CD14-positive monocyte (primary cell): ENCODE measurements at regions not wholly inside any gene's neighbourhood (a gene's known extent, or its start where the extent isn't known, plus 50 kb on each side); places are given as distances from the start of the nearest gene placed in this dataset.

Experiments used
- DNase-seq, 3 donors: peaks; one replicate each; pipeline ENCODE4 v3.0.0-alpha.2; 2011 to 2022
- H2AFZ ChIP-seq: 2 replicates; pipeline ENCODE4 v1.6.0; 2012; ENCODE audit warnings: mild to moderate bottlenecking, low read depth, low read length, inconsistent platforms; ENCODE audit not compliant: insufficient read depth, poor library complexity, severe bottlenecking
- H3K27ac ChIP-seq, 2 donors: 1 replicate in 1 of 2; 2 replicates in 1 of 2; pipeline ENCODE4 v1.5.1; 2012 to 2013; ENCODE audit warnings: low read length in 2 of 2, control low read depth in 1 of 2, inconsistent platforms in 1 of 2, low read depth in 1 of 2, mild to moderate bottlenecking in 1 of 2
- H3K27me3 ChIP-seq, 2 donors: one replicate each; pipeline versions ENCODE4 v1.6.0 to v1.6.1; 2011 to 2013; ENCODE audit warnings: low read length in 2 of 2; ENCODE audit not compliant: control insufficient read depth in 2 of 2, insufficient read depth in 2 of 2
- H3K36me3 ChIP-seq, 2 donors: replicated peaks in 1 of 2; 1 replicate in 1 of 2; 2 replicates in 1 of 2; pipeline versions ENCODE4 v1.5.1 to v1.6.1; 2012 to 2013; ENCODE audit warnings: low read length in 2 of 2, control low read depth in 1 of 2, inconsistent platforms in 1 of 2, mild to moderate bottlenecking in 1 of 2; ENCODE audit not compliant: insufficient read depth in 2 of 2, control insufficient read depth in 1 of 2
- H3K4me1 ChIP-seq, 2 donors: 1 replicate in 1 of 2; 2 replicates in 1 of 2; pipeline versions ENCODE4 v1.5.1 to v1.6.1; 2012 to 2013; ENCODE audit warnings: low read length in 2 of 2, control low read depth in 1 of 2, inconsistent platforms in 1 of 2, mild to moderate bottlenecking in 1 of 2, moderate library complexity in 1 of 2; ENCODE audit not compliant: insufficient read depth in 2 of 2, control insufficient read depth in 1 of 2
- H3K4me2 ChIP-seq: replicated peaks from 2 replicates; pipeline ENCODE3; 2012; ENCODE audit warnings: low read length, moderate library complexity, mild to moderate bottlenecking; ENCODE audit not compliant: poor library complexity, severe bottlenecking; ENCODE audit errors: extremely low read depth
- H3K4me3 ChIP-seq, 3 experiments: fragments of 200-600 bp in 1 of 3; sonication (generic) in 1 of 3; replicated peaks in 1 of 3; 1 replicate in 2 of 3; 2 replicates in 1 of 3; pipeline ENCODE4 v1.5.1; 2011 to 2013; ENCODE audit warnings: low read length in 3 of 3, mild to moderate bottlenecking in 3 of 3, control low read depth in 2 of 3, low read depth in 2 of 3, inconsistent platforms in 1 of 3, moderate library complexity in 1 of 3
- H3K79me2 ChIP-seq: 2 replicates; pipeline ENCODE4 v1.6.0; 2012; ENCODE audit warnings: mild to moderate bottlenecking, control low read depth, inconsistent platforms, low read length, moderate library complexity; ENCODE audit not compliant: insufficient read depth
- H3K9ac ChIP-seq: 2 replicates; pipeline ENCODE4 v1.6.0; 2017; ENCODE audit warnings: low read length, mild to moderate bottlenecking; ENCODE audit not compliant: insufficient read depth, poor library complexity, severe bottlenecking
- H3K9me3 ChIP-seq, 2 donors: replicated peaks in 1 of 2; 1 replicate in 1 of 2; 2 replicates in 1 of 2; pipeline versions ENCODE4 v1.5.1 to v1.6.1; 2012 to 2013; ENCODE audit warnings: low read length in 2 of 2, control low read depth in 1 of 2; ENCODE audit not compliant: control insufficient read depth in 1 of 2, insufficient read depth in 1 of 2
- H4K20me1 ChIP-seq: 2 replicates; pipeline ENCODE4 v1.6.0; 2012; ENCODE audit warnings: mild to moderate bottlenecking, low read length, control low read depth, moderate library complexity; ENCODE audit not compliant: insufficient read depth
- H3K27ac Mint-ChIP-seq, 7 donors: one replicate each; pipeline ENCODE4 v1.8.0; 2020; ENCODE audit warnings: mild to moderate bottlenecking in 7 of 7, mixed read lengths in 7 of 7, moderate library complexity in 6 of 7, inconsistent platforms in 2 of 7
- H3K27me3 Mint-ChIP-seq, 3 donors: one replicate each; pipeline ENCODE4 v1.8.0; 2021 to 2022; ENCODE audit warnings: low read depth in 3 of 3, mild to moderate bottlenecking in 3 of 3, mixed read lengths in 3 of 3, moderate library complexity in 3 of 3, inconsistent platforms in 1 of 3
- H3K36me3 Mint-ChIP-seq, 2 donors: one replicate each; pipeline ENCODE4 v1.8.0; 2020; ENCODE audit warnings: mixed read lengths in 2 of 2, inconsistent platforms in 1 of 2, mild to moderate bottlenecking in 1 of 2
- H3K4me1 Mint-ChIP-seq: one replicate; pipeline ENCODE4 v1.8.0; 2020; ENCODE audit warnings: mild to moderate bottlenecking, mixed read lengths
- H3K4me3 Mint-ChIP-seq, 2 donors: one replicate each; pipeline ENCODE4 v1.8.0; 2020; ENCODE audit warnings: mild to moderate bottlenecking in 2 of 2, mixed read lengths in 2 of 2, moderate library complexity in 1 of 2
- H3K9me3 Mint-ChIP-seq, 7 donors: one replicate each; pipeline ENCODE4 v1.8.0; 2020 to 2022; ENCODE audit warnings: mixed read lengths in 7 of 7, mild to moderate bottlenecking in 6 of 7, moderate library complexity in 6 of 7, inconsistent platforms in 2 of 7
- WGBS: methylation state at CpG from one replicate; pipeline ENCODE4 v1.1.5; 2013; ENCODE audit warnings: missing lambda C conversion rate; ENCODE audit not compliant: insufficient coverage; 5-methylcytosine and 5-hydroxymethylcytosine counted together
- intact Hi-C, 2 donors: fragments of 100-400 bp; cut with micrococcal nuclease; formaldehyde crosslinking; loops; one replicate each; pipeline versions ENCODE4 v1.15.0 to v1.15.1; 2023
- TF ChIP-seq, protein P1 (sequence below): fragments of 200-600 bp; IDR thresholded peaks from one replicate; pipeline ENCODE4 v1.8.0; 2022; ENCODE audit warnings: antibody characterized with exemption, mild to moderate bottlenecking

GRCh38 chr22:48624401-48624800 lies 1203.3 kb downstream of the BRD1 start:
- DNase-seq: no peak
- Histone ChIP-seq H3K4me2 (no peak overlapping the region), H3K79me2 (no peaks in the 10 kb centered on the region), H3K4me3 (no peak overlapping the region), H3K27ac (no peak overlapping the region), H3K27me3 (no peaks in the 10 kb centered on the region), H3K36me3 (no peaks in the 10 kb centered on the region), H3K9ac (no peak overlapping the region), H2AFZ (no peak overlapping the region), H3K4me1 (no peaks in the 10 kb centered on the region), H4K20me1 (no peaks in the 10 kb centered on the region), H3K9me3 (no peaks in the 10 kb centered on the region)
- H3K27ac Mint-ChIP-seq: no peak overlapping the region
- intact Hi-C loops: no loop called here
- peaks cover 0 to 3% (median 2%) of the 10 kb centered on the region in 7 donors for H3K9me3 Mint-ChIP-seq
- H3K4me1 Mint-ChIP-seq: no peaks in the 10 kb centered on the region
- 86% methylated on average over 8 of the region's 13 CpGs for WGBS
- peaks cover 0 to 8% (median 2%) of the 10 kb centered on the region in 3 donors for H3K27me3 Mint-ChIP-seq
- H3K4me3 Mint-ChIP-seq: no peak overlapping the region
- H3K36me3 Mint-ChIP-seq: no peaks in the 10 kb centered on the region
- TF ChIP-seq, protein P1, sequence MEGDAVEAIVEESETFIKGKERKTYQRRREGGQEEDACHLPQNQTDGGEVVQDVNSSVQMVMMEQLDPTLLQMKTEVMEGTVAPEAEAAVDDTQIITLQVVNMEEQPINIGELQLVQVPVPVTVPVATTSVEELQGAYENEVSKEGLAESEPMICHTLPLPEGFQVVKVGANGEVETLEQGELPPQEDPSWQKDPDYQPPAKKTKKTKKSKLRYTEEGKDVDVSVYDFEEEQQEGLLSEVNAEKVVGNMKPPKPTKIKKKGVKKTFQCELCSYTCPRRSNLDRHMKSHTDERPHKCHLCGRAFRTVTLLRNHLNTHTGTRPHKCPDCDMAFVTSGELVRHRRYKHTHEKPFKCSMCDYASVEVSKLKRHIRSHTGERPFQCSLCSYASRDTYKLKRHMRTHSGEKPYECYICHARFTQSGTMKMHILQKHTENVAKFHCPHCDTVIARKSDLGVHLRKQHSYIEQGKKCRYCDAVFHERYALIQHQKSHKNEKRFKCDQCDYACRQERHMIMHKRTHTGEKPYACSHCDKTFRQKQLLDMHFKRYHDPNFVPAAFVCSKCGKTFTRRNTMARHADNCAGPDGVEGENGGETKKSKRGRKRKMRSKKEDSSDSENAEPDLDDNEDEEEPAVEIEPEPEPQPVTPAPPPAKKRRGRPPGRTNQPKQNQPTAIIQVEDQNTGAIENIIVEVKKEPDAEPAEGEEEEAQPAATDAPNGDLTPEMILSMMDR: no peak

- no peak overlapping the region for H3K9ac ChIP-seq
- H3K4me1 Mint-ChIP-seq: no peaks in the 10 kb centered on the region
- peaks cover 0 to 8% (median 2%) of the 10 kb centered on the region in 3 donors for H3K27me3 Mint-ChIP-seq
- no peak overlapping the region for H3K4me3 Mint-ChIP-seq
- H3K36me3 ChIP-seq: no peaks in the 10 kb centered on the region
- TF ChIP-seq, protein P1: no peak
- no peaks in the 10 kb centered on the region for H4K20me1 ChIP-seq
- no peak overlapping the region for H3K27ac ChIP-seq
- no peaks in the 10 kb centered on the region for H3K79me2 ChIP-seq
- 87% methylated on average over 33 of the region's 55 CpGs for WGBS
- H3K9me3 Mint-ChIP-seq: peaks cover 0 to 3% (median 2%) of the 10 kb centered on the region in 7 donors
- H3K27ac Mint-ChIP-seq: no peak overlapping the region
- no peaks in the 10 kb centered on the region for H3K9me3 ChIP-seq
- no peak overlapping the region for H2AFZ ChIP-seq
- H3K4me2 ChIP-seq: no peak overlapping the region
- H3K27me3 ChIP-seq: no peaks in the 10 kb centered on the region
- no peak for DNase-seq
- H3K36me3 Mint-ChIP-seq: no peaks in the 10 kb centered on the region
- no peak overlapping the region for H3K4me3 ChIP-seq
- intact Hi-C loops: no loop called here
- no peaks in the 10 kb centered on the region for H3K4me1 ChIP-seq
Measured at GRCh38 chr22:48622891-48623545, 1204.7 kb downstream of the BRD1 start.
